ENCODE measurements at regions not wholly inside any gene's neighbourhood (a gene's known extent, or its start where the extent isn't known, plus 50 kb on each side); places are given as distances from the start of the nearest gene placed in this dataset.

DNA sequence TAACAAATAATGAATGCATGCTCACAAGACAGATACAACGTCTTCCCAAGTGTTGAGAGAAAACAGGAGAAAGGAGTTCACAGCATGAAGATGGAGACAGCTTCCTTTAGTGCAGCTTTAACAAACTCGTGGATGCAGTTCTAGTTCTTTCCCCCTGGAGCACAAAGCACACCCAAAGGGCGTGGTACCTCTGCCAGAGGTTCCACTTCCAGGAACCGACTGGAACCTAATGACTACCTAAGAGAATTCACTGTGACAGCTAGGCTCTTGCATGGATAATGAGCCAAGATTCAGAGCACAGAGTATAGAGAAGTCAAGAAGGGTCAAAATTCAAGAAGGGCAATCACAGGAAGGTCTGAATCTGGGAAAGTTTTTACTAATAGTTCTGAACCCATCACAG lies 673.2 kb downstream of the XPNPEP1 start:
- Histone ChIP-seq H3K36me3 (ENCODE audit: low read depth, low read length) (no peaks in the 10 kb centered on the region), H3K9ac (ENCODE audit: low read length) (no peak overlapping the region), H3K9me3 (ENCODE audit: low read length) (no peaks in the 10 kb centered on the region), H4K20me1 (ENCODE audit: low read length) (no peaks in the 10 kb centered on the region), H3K27me3 (ENCODE audit: low read length) (no peaks in the 10 kb centered on the region), H3F3A (ENCODE audit: low read length, unreplicated experiment) (no peaks in the 10 kb centered on the region), H3K4me3 (ENCODE audit: low read length) (no peak overlapping the region), H3K9me2 (replicated peaks; ENCODE audit: low read length) (no peaks in the 10 kb centered on the region), H2AFZ (ENCODE audit: low read length) (no peak overlapping the region), H3K4me2 (ENCODE audit: low read length) (no peak overlapping the region), H3K4me1 (ENCODE audit: insufficient read depth, low read length) (no peaks in the 10 kb centered on the region), H3K27ac (ENCODE audit: low read length) (no peak overlapping the region), H3K79me2 (ENCODE audit: low read length) (no peaks in the 10 kb centered on the region)
- ChIA-PET POLR2A (ENCODE audit: unreplicated experiment) (no interaction called here), CTCF (no interaction called here)
- no peak for TF ChIP-seq EZH2 (IDR thresholded peaks at IDR 0.05; ENCODE audit: low read length, unreplicated experiment)
- TF ChIP-seq, protein P1, sequence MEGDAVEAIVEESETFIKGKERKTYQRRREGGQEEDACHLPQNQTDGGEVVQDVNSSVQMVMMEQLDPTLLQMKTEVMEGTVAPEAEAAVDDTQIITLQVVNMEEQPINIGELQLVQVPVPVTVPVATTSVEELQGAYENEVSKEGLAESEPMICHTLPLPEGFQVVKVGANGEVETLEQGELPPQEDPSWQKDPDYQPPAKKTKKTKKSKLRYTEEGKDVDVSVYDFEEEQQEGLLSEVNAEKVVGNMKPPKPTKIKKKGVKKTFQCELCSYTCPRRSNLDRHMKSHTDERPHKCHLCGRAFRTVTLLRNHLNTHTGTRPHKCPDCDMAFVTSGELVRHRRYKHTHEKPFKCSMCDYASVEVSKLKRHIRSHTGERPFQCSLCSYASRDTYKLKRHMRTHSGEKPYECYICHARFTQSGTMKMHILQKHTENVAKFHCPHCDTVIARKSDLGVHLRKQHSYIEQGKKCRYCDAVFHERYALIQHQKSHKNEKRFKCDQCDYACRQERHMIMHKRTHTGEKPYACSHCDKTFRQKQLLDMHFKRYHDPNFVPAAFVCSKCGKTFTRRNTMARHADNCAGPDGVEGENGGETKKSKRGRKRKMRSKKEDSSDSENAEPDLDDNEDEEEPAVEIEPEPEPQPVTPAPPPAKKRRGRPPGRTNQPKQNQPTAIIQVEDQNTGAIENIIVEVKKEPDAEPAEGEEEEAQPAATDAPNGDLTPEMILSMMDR (conservative IDR thresholded peaks at IDR 0.05; ENCODE audit: low read depth, low read length): no peak
- no peak for TF ChIP-seq EZH2phosphoT487 (IDR thresholded peaks at IDR 0.05; ENCODE audit: borderline replicate concordance, low read length)
- ATAC-seq (no peak), DNase-seq (no peak)
- intact Hi-C loops (cut with micrococcal nuclease): no loop called here
- no TSS peak for BruUV-seq (replicated peaks)

DNA sequence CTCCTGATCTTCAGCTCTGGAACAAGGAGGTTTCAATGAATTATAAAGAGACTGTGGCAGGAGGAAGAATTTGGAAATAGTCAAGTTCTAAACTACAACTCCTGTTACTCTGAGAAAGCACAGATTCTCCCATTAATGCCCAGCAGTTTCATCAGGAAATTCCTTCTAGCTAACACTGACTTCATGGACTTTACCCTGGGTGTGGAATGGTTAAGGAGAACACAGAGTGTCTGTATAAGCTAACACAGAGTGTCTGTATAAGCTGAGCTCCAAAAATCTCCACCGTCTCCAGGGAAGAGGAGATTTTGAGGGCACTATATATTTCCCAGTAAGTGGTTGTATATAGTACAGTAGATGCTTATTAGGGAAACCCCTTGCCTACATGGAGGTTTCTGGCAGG lies 675.5 kb downstream of the XPNPEP1 start:
- DNase-seq (no peak), ATAC-seq (no peak)
- no peaks in the 10 kb centered on the region for H3K9me3 ChIP-seq (ENCODE audit: low read length)
- CTCF ChIA-PET: no interaction called here
- H3K4me3 ChIP-seq (ENCODE audit: low read length): no peak overlapping the region
- H3K9me2 ChIP-seq (replicated peaks; ENCODE audit: low read length): no peaks in the 10 kb centered on the region
- POLR2A ChIA-PET (ENCODE audit: unreplicated experiment): no interaction called here
- H3K9ac ChIP-seq (ENCODE audit: low read length): no peak overlapping the region
- no peaks in the 10 kb centered on the region for H3F3A ChIP-seq (ENCODE audit: low read length, unreplicated experiment)
- H3K36me3 ChIP-seq (ENCODE audit: low read depth, low read length): no peaks in the 10 kb centered on the region
- intact Hi-C loops (cut with micrococcal nuclease): no loop called here
- H3K79me2 ChIP-seq (ENCODE audit: low read length): no peaks in the 10 kb centered on the region
- BruUV-seq (replicated peaks): no TSS peak
- H3K27ac ChIP-seq (ENCODE audit: low read length): no peak overlapping the region
- H3K4me1 ChIP-seq (ENCODE audit: insufficient read depth, low read length): no peaks in the 10 kb centered on the region
- TF ChIP-seq EZH2 (IDR thresholded peaks at IDR 0.05; ENCODE audit: low read length, unreplicated experiment) (no peak), EZH2phosphoT487 (IDR thresholded peaks at IDR 0.05; ENCODE audit: borderline replicate concordance, low read length) (no peak)
- TF ChIP-seq, protein P1 (conservative IDR thresholded peaks at IDR 0.05; ENCODE audit: low read depth, low read length): no peak
- no peak overlapping the region for H2AFZ ChIP-seq (ENCODE audit: low read length)
- H3K4me2 ChIP-seq (ENCODE audit: low read length): no peak overlapping the region
- H4K20me1 ChIP-seq (ENCODE audit: low read length): no peaks in the 10 kb centered on the region
- no peaks in the 10 kb centered on the region for H3K27me3 ChIP-seq (ENCODE audit: low read length)

DNA sequence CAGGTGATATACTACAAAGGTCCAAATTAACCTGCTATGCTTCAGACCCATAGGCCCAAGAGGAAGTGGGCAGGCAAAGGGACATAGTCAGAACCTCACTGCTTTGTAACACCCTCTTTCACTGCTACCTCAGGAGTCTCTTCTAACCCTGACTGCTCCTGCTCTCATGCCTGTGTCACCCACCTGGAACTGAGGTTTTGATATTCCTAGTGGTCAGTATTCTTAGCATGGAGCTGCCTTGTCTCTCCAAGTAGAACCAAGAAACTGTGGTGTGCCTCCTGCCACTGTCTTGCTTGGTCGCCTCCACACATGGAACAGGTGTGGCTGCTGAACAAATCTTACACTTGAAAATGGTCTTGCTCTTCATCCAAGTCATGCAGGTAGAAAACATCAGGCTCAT lies 677.5 kb downstream of the XPNPEP1 start:
- Histone ChIP-seq H3K27ac (ENCODE audit: low read length) (no peak overlapping the region), H3K4me2 (ENCODE audit: low read length) (no peak overlapping the region), H3K36me3 (ENCODE audit: low read depth, low read length) (no peaks in the 10 kb centered on the region), H4K20me1 (ENCODE audit: low read length) (no peaks in the 10 kb centered on the region), H3K4me3 (ENCODE audit: low read length) (no peak overlapping the region), H3K27me3 (ENCODE audit: low read length) (no peaks in the 10 kb centered on the region), H3K4me1 (ENCODE audit: insufficient read depth, low read length) (no peaks in the 10 kb centered on the region), H3K9ac (ENCODE audit: low read length) (no peak overlapping the region), H3K9me2 (replicated peaks; ENCODE audit: low read length) (no peaks in the 10 kb centered on the region), H3F3A (ENCODE audit: low read length, unreplicated experiment) (no peaks in the 10 kb centered on the region), H2AFZ (ENCODE audit: low read length) (no peak overlapping the region), H3K9me3 (ENCODE audit: low read length) (no peaks in the 10 kb centered on the region), H3K79me2 (ENCODE audit: low read length) (no peaks in the 10 kb centered on the region)
- POLR2A ChIA-PET (ENCODE audit: unreplicated experiment): no interaction called here
- DNase-seq: no peak
- CTCF ChIA-PET: no interaction called here
- no peak for ATAC-seq
- no peak for TF ChIP-seq EZH2 (IDR thresholded peaks at IDR 0.05; ENCODE audit: low read length, unreplicated experiment)
- TF ChIP-seq, protein P1 (conservative IDR thresholded peaks at IDR 0.05; ENCODE audit: low read depth, low read length): no peak
- TF ChIP-seq EZH2phosphoT487 (IDR thresholded peaks at IDR 0.05; ENCODE audit: borderline replicate concordance, low read length): no peak
- no TSS peak for BruUV-seq (replicated peaks)
- intact Hi-C loops (cut with micrococcal nuclease): no loop called here
